ENCODE measurements at regions not wholly inside any gene's neighbourhood (a gene's known extent, or its start where the extent isn't known, plus 50 kb on each side); places are given as distances from the start of the nearest gene placed in this dataset.

DNA sequence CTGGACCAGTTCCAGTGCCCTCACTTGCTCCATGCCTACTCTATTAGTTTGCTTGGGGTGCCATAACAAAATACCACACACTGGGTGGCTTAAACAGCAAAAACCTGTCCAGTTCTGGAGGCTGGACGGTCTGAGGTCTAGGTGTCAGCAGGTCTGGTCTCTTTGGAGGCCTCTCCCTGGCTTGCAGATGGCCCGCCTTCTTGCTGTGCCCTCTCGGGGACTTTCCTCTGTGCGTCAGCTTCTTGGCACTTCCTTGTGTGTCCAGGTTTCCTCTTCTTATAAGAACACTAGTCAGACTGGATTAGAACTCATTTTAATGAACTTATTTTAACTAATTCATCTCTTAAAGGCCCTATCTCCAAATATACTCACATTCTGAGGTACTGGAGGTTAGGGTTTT lies 97.2 kb downstream of the CARTPT start (continued):
- TF ChIP-seq, protein P1, sequence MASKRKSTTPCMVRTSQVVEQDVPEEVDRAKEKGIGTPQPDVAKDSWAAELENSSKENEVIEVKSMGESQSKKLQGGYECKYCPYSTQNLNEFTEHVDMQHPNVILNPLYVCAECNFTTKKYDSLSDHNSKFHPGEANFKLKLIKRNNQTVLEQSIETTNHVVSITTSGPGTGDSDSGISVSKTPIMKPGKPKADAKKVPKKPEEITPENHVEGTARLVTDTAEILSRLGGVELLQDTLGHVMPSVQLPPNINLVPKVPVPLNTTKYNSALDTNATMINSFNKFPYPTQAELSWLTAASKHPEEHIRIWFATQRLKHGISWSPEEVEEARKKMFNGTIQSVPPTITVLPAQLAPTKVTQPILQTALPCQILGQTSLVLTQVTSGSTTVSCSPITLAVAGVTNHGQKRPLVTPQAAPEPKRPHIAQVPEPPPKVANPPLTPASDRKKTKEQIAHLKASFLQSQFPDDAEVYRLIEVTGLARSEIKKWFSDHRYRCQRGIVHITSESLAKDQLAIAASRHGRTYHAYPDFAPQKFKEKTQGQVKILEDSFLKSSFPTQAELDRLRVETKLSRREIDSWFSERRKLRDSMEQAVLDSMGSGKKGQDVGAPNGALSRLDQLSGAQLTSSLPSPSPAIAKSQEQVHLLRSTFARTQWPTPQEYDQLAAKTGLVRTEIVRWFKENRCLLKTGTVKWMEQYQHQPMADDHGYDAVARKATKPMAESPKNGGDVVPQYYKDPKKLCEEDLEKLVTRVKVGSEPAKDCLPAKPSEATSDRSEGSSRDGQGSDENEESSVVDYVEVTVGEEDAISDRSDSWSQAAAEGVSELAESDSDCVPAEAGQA (IDR thresholded peaks at IDR 0.05; ENCODE audit: low read depth): no peak
- TF ChIP-seq, protein P1 (CRISPR knock-in tag; IDR thresholded peaks at IDR 0.05; ENCODE audit: borderline replicate concordance): no peak
- TF ChIP-seq ZNF143 (CRISPR knock-in tag; IDR thresholded peaks at IDR 0.05) (no peak), ZNF777 (CRISPR knock-in tag; IDR thresholded peaks at IDR 0.05) (no peak), ZKSCAN8 (CRISPR knock-in tag; IDR thresholded peaks at IDR 0.05; ENCODE audit: borderline replicate concordance) (no peak)
- TF ChIP-seq, protein P2, sequence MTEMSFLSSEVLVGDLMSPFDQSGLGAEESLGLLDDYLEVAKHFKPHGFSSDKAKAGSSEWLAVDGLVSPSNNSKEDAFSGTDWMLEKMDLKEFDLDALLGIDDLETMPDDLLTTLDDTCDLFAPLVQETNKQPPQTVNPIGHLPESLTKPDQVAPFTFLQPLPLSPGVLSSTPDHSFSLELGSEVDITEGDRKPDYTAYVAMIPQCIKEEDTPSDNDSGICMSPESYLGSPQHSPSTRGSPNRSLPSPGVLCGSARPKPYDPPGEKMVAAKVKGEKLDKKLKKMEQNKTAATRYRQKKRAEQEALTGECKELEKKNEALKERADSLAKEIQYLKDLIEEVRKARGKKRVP (CRISPR knock-in tag; IDR thresholded peaks at IDR 0.05): no peak

DNA sequence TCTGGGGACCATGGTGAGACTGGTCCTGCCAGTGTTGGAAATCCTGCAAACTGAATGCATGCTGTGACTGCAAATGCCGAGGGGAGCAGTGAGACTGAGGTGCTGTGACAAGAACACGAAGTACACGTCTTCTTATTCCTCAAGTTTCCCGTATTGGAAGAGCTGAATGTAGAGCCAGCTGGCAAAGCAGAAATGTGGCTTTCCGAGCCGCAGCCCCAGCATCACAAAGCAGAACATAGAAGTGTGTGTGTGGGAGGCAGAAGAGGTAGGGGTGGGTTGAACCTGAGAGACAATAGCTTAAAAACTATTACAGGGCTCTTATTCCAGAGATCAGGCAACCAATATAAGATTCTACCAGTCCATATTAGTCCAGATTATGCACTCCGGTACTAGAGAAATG lies 98.8 kb downstream of the CARTPT start:
- intact Hi-C loops (cut with micrococcal nuclease; ENCODE audit: unreplicated experiment) (no loop called here), in situ Hi-C loops (cut with HindIII; ENCODE audit: extremely low pct_ligation_motif_present, low pct_unique_long_range_greater_than_20kb) (no loop called here)
- CTCF ChIA-PET (ENCODE audit: low intra/inter-chr PET ratio, low total read pairs): no interaction called here
- ATAC-seq: no peak
- no peak for FAIRE-seq
- Histone ChIP-seq H3K9me3 (ENCODE audit: low read length) (no peaks in the 10 kb centered on the region), H4K20me1 (ENCODE audit: insufficient read depth, low read length) (no peaks in the 10 kb centered on the region), H3K36me3 (replicated peaks in 1 of 2; ENCODE audit: control insufficient read depth in 1 of 2, insufficient read depth in 2 of 2, low read length in 2 of 2) (no peaks in the 10 kb centered on the region), H3K4me1 (ENCODE audit: insufficient read depth, low read length) (no peaks in the 10 kb centered on the region), H3K4me3 (replicated peaks in 1 of 3; ENCODE audit: insufficient read depth in 1 of 3, low read depth in 2 of 3, low read length in 3 of 3) (no peak overlapping the region), H2AFZ (ENCODE audit: low read length) (no peak overlapping the region), H3K27me3 (ENCODE audit: control insufficient read depth in 1 of 2, insufficient read depth in 2 of 2, low read length in 2 of 2) (peaks cover 2 to 7% of the 10 kb centered on the region in 2 experiments; a peak in 1 of 5 replicates), H3K4me2 (ENCODE audit: low read depth, low read length) (no peak overlapping the region), H3K79me2 (ENCODE audit: insufficient read depth, low read length) (no peaks in the 10 kb centered on the region), H3K9ac (ENCODE audit: insufficient read depth, low read depth, low read length) (no peak overlapping the region), H3K27ac (ENCODE audit: extremely low read length, insufficient read depth, low read length) (no peak overlapping the region)
- no peak for DNase-seq (ENCODE audit: low spot score)
- BruUV-seq (replicated peaks): no TSS peak
- POLR2A ChIA-PET: no interaction called here
- WGBS (ENCODE audit: low lambda C conversion rate): 25% methylated on average over 4 of the region's 7 CpGs
- no peak for TF ChIP-seq MTF2 (CRISPR knock-in tag; IDR thresholded peaks at IDR 0.05; ENCODE audit: borderline replicate concordance)
- TF ChIP-seq, protein P3, sequence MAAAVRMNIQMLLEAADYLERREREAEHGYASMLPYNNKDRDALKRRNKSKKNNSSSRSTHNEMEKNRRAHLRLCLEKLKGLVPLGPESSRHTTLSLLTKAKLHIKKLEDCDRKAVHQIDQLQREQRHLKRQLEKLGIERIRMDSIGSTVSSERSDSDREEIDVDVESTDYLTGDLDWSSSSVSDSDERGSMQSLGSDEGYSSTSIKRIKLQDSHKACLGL (CRISPR knock-in tag; IDR thresholded peaks at IDR 0.05): no peak
